ENCODE measurements at regions not wholly inside any gene's neighbourhood (a gene's known extent, or its start where the extent isn't known, plus 50 kb on each side); places are given as distances from the start of the nearest gene placed in this dataset.

DNA sequence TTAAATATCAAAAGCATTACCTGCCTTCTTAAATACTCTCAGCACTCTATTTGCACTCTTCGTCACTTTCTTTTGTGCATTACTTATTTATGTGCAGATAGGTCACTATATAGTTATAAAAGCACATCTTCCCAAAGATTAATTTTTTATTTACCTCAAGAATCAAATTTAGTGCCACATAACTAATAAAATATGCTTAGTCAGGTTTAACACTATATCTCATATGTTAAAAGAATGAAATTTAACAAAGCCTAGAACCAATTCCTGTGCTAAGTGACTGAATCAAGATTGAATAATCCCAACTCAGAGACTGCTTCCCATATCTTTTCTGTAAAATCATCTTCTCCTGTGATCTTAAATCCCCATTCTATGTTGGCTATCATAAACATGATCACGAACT is 957.5 kb upstream of the NXPH2 start:
- CTCF ChIA-PET: interaction anchor here (0.7 kb wide), 1 partner anchor 38 kb away, joined by 3 read pairs; no protein-coding TSS in a partner anchor
- TF ChIP-seq HDGF (IDR thresholded peaks at IDR 0.05; ENCODE audit: borderline replicate concordance): no peak
- no peak for TF ChIP-seq NFRKB (IDR thresholded peaks at IDR 0.05)
- TF ChIP-seq SP1 (IDR thresholded peaks at IDR 0.05): no peak
- no peak for TF ChIP-seq ELF4 (IDR thresholded peaks at IDR 0.05)
- TF ChIP-seq CTBP1 (IDR thresholded peaks at IDR 0.05; ENCODE audit: borderline replicate concordance): no peak
- no peak for TF ChIP-seq FOXM1 (IDR thresholded peaks at IDR 0.05; ENCODE audit: borderline replicate concordance)
- no peak for TF ChIP-seq ARNT (IDR thresholded peaks at IDR 0.05)
- TF ChIP-seq L3MBTL2 (conservative IDR thresholded peaks at IDR 0.05): no peak
- no peak for TF ChIP-seq FOXA1 (IDR thresholded peaks at IDR 0.05)
- TF ChIP-seq BHLHE40 (IDR thresholded peaks at IDR 0.05; ENCODE audit: borderline replicate concordance): no peak
- TF ChIP-seq FOXK2 (IDR thresholded peaks at IDR 0.05): no peak
- TF ChIP-seq LEF1 (IDR thresholded peaks at IDR 0.05; ENCODE audit: borderline replicate concordance): no peak
- TF ChIP-seq PKNOX1 (IDR thresholded peaks at IDR 0.05): no peak
- no peak for TF ChIP-seq SUZ12 (IDR thresholded peaks at IDR 0.05)
- no peak for DNase-seq (ENCODE audit: extremely low spot score)
- POLR2A ChIA-PET: no interaction called here

GRCh38 chr2:139730197-139730596 is 950.0 kb upstream of the NXPH2 start:
- no peak for DNase-seq (ENCODE audit: extremely low spot score)
- TF ChIP-seq BHLHE40 (IDR thresholded peaks at IDR 0.05; ENCODE audit: borderline replicate concordance) (no peak), TARDBP (IDR thresholded peaks at IDR 0.05) (no peak), NFRKB (IDR thresholded peaks at IDR 0.05) (no peak), PKNOX1 (IDR thresholded peaks at IDR 0.05) (no peak), CTBP1 (IDR thresholded peaks at IDR 0.05; ENCODE audit: borderline replicate concordance) (no peak), FOXK2 (IDR thresholded peaks at IDR 0.05) (no peak), HDGF (IDR thresholded peaks at IDR 0.05; ENCODE audit: borderline replicate concordance) (no peak), SP1 (IDR thresholded peaks at IDR 0.05) (no peak), ARNT (IDR thresholded peaks at IDR 0.05) (no peak), SUZ12 (IDR thresholded peaks at IDR 0.05) (no peak), L3MBTL2 (conservative IDR thresholded peaks at IDR 0.05) (no peak), FOXA1 (IDR thresholded peaks at IDR 0.05) (no peak), LEF1 (IDR thresholded peaks at IDR 0.05; ENCODE audit: borderline replicate concordance) (no peak)
- POLR2A ChIA-PET: no interaction called here
- CTCF ChIA-PET: interaction anchor here (1.0 kb wide), 1 partner anchor 86 kb away, joined by 3 read pairs; no protein-coding TSS in a partner anchor

DNA sequence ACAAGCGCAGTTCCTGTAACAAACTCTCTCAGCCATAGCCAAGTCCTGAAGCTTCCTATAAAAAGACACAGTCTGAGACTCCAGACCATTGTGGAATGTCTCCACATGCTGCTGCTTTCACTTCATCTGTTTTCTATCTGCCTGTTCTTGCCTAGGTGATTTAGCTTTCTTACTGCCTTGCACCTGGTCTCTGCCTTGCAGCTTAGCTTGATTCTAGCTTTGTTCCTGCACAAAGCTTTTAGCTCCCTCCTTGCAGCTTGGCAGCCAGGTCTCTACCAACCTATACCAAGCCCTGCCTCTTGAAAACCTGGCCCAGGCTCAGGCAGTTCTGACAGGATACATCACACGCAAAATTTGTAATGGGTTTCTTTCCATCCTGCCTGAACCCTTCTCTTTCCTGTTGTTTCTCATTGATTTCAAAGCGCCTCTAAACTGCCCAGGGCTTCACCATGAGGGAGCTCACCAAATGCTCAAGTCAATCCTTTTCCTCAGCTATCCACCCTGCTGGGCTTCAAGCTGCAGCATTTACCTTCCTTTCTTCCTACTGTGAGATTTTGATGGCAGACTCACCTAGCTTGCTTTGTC is 941.3 kb upstream of the NXPH2 start:
- CTCF ChIA-PET: interaction anchor here (0.6 kb wide), 2 partner anchors 11 to 470 kb away, joined by 4 to 6 read pairs; no protein-coding TSS in a partner anchor
- POLR2A ChIA-PET: no interaction called here
- no peak for DNase-seq (ENCODE audit: extremely low spot score)
- TF ChIP-seq TARDBP (IDR thresholded peaks at IDR 0.05) (no peak), FOXM1 (IDR thresholded peaks at IDR 0.05; ENCODE audit: borderline replicate concordance) (no peak), CTBP1 (IDR thresholded peaks at IDR 0.05; ENCODE audit: borderline replicate concordance) (no peak), LEF1 (IDR thresholded peaks at IDR 0.05; ENCODE audit: borderline replicate concordance) (no peak), ELF4 (IDR thresholded peaks at IDR 0.05) (no peak)

GRCh38 chr2:139720056-139720455 is 939.9 kb upstream of the NXPH2 start:
- POLR2A ChIA-PET: no interaction called here
- CTCF ChIA-PET: no interaction called here
- TF ChIP-seq CTBP1 (IDR thresholded peaks at IDR 0.05; ENCODE audit: borderline replicate concordance): no peak
- no peak for TF ChIP-seq LEF1 (IDR thresholded peaks at IDR 0.05; ENCODE audit: borderline replicate concordance)
- TF ChIP-seq BHLHE40 (IDR thresholded peaks at IDR 0.05; ENCODE audit: borderline replicate concordance): no peak
- TF ChIP-seq ARNT (IDR thresholded peaks at IDR 0.05): no peak
- no peak for TF ChIP-seq ELF4 (IDR thresholded peaks at IDR 0.05)
- TF ChIP-seq TARDBP (IDR thresholded peaks at IDR 0.05): no peak
- no peak for TF ChIP-seq FOXK2 (IDR thresholded peaks at IDR 0.05)
- no peak for TF ChIP-seq FOXM1 (IDR thresholded peaks at IDR 0.05; ENCODE audit: borderline replicate concordance)
- no peak for TF ChIP-seq SUZ12 (IDR thresholded peaks at IDR 0.05)
- no peak for TF ChIP-seq L3MBTL2 (conservative IDR thresholded peaks at IDR 0.05)
- no peak for TF ChIP-seq SP1 (IDR thresholded peaks at IDR 0.05)
- TF ChIP-seq ZNF384 (IDR thresholded peaks at IDR 0.05): no peak
- DNase-seq (ENCODE audit: extremely low spot score): no peak

DNA sequence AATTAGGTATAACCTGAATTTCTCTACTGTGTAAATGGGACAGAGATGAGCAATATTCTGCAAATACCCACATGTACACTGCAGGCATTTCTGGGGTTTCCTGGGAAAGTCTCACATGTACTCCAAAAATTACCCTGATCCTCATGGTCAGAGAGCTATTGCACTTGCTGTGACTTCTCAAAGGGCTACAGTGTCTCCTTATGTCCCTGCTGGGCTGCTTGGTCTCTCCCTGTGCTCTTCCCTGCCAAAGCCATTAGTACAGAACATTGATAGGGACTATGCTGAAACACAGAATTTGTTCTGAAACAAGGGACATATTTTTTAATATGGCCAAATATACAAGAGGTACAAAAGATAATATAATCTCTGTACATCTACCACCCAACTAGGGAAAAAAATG is 924.4 kb upstream of the NXPH2 start:
- TF ChIP-seq FOXM1 (IDR thresholded peaks at IDR 0.05; ENCODE audit: borderline replicate concordance) (no peak), FOXA1 (IDR thresholded peaks at IDR 0.05) (no peak), PKNOX1 (IDR thresholded peaks at IDR 0.05) (no peak), L3MBTL2 (conservative IDR thresholded peaks at IDR 0.05) (no peak), HDGF (IDR thresholded peaks at IDR 0.05; ENCODE audit: borderline replicate concordance) (no peak), ZNF384 (IDR thresholded peaks at IDR 0.05) (no peak), TARDBP (IDR thresholded peaks at IDR 0.05) (no peak), CTBP1 (IDR thresholded peaks at IDR 0.05; ENCODE audit: borderline replicate concordance) (no peak)
- CTCF ChIA-PET: no interaction called here
- no peak for DNase-seq (ENCODE audit: extremely low spot score)
- POLR2A ChIA-PET: no interaction called here

- POLR2A ChIA-PET: no interaction called here
- TF ChIP-seq CTBP1 (IDR thresholded peaks at IDR 0.05; ENCODE audit: borderline replicate concordance): no peak
- DNase-seq (ENCODE audit: extremely low spot score): no peak
- CTCF ChIA-PET: no interaction called here
Measured at GRCh38 chr2:139694327-139694726, 914.1 kb upstream of the NXPH2 start.
